DOHH2 (cell line): ENCODE measurements at regions not wholly inside any gene's neighbourhood (a gene's known extent, or its start where the extent isn't known, plus 50 kb on each side); places are given as distances from the start of the nearest gene placed in this dataset.
"Not testable (repeated sequence)": the region's sequence is repeated elsewhere in the genome, so short reads cannot be mapped to it uniquely, and the experiment has no call there.

Experiments used
- EZH2phosphoT487 ChIP-seq: fragments of 200-600 bp; sonication (generic); IDR thresholded peaks from 2 replicates; pipeline ENCODE4 v1.6.1; 2017; ENCODE audit warnings: borderline replicate concordance, mild to moderate bottlenecking, antibody characterized with exemption, low read length, moderate library complexity, mixed read lengths
- TF ChIP-seq, protein P1 (sequence below): fragments of 200-600 bp; sonication (generic); IDR thresholded peaks from one replicate; pipeline ENCODE4 v1.5.1; 2014; ENCODE audit warnings: antibody characterized with exemption, mild to moderate bottlenecking, low read depth, low read length; ENCODE audit not compliant: poor library complexity, severe bottlenecking

DNA sequence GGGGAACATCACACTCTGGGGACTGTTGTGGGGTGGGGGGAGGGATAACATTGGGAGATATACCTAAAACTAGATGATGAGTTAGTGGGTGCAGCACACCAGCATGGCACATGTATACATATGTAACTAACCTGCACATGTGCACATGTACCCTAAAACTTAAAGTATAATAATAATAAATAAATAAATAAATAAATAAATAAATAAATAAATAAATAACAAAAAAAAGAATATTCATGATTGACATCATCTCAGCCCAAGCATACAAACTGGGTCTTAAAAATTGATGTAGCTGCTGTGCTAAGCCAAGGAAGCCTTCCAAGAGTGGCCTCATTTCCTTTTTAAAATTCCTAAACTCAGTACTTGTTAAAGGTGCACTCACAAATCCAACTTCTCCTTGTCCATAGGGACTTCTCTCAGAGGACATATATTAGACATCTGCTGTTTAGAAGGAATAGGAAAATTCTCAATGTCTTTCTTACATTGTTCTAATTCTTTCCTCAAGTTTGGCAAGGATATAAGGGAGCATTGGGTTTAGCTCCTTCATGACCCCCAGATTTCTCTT, 1235.4 kb downstream of the CNTNAP5 start:
- TF ChIP-seq, protein P1, sequence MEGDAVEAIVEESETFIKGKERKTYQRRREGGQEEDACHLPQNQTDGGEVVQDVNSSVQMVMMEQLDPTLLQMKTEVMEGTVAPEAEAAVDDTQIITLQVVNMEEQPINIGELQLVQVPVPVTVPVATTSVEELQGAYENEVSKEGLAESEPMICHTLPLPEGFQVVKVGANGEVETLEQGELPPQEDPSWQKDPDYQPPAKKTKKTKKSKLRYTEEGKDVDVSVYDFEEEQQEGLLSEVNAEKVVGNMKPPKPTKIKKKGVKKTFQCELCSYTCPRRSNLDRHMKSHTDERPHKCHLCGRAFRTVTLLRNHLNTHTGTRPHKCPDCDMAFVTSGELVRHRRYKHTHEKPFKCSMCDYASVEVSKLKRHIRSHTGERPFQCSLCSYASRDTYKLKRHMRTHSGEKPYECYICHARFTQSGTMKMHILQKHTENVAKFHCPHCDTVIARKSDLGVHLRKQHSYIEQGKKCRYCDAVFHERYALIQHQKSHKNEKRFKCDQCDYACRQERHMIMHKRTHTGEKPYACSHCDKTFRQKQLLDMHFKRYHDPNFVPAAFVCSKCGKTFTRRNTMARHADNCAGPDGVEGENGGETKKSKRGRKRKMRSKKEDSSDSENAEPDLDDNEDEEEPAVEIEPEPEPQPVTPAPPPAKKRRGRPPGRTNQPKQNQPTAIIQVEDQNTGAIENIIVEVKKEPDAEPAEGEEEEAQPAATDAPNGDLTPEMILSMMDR = not testable (repeated sequence)
- TF ChIP-seq EZH2phosphoT487 = not testable (repeated sequence)
